Keratinocyte (primary cell): ENCODE measurements at regions not wholly inside any gene's neighbourhood (a gene's known extent, or its start where the extent isn't known, plus 50 kb on each side); places are given as distances from the start of the nearest gene placed in this dataset.

Experiments
- DNase-seq: peaks from one replicate; pipeline ENCODE4 v3.0.0-alpha.2; 2011; ENCODE audit warnings: low read depth, missing footprints, low spot score
- FAIRE-seq: peaks from 2 replicates; lab custom pipeline; 2011; peaks lifted over from hg19 to GRCh38; lab: Jason Lieb, UNC
- H2AFZ ChIP-seq: 2 replicates; pipeline ENCODE4 v1.6.0; 2012; ENCODE audit warnings: low read length, control low read depth, inconsistent platforms; ENCODE audit not compliant: control insufficient read depth
- H3K27ac ChIP-seq: 2 replicates; pipeline ENCODE4 v1.5.1; 2011; ENCODE audit warnings: low read length; ENCODE audit not compliant: control insufficient read depth, insufficient read depth
- H3K27me3 ChIP-seq: 3 replicates; pipeline ENCODE4 v1.6.0; 2011; ENCODE audit warnings: low read length; ENCODE audit not compliant: control insufficient read depth, insufficient read depth; ENCODE audit errors: extremely low read depth
- H3K36me3 ChIP-seq, 2 experiments: 2 replicates in 1 of 2; 3 replicates in 1 of 2; pipeline ENCODE4 v1.5.1; 2011; ENCODE audit warnings: low read length in 2 of 2, mild to moderate bottlenecking in 1 of 2; ENCODE audit not compliant: control insufficient read depth in 2 of 2, insufficient read depth in 2 of 2; ENCODE audit errors: extremely low read depth in 1 of 2
- H3K4me1 ChIP-seq: 3 replicates; pipeline ENCODE4 v1.5.1; 2011; ENCODE audit warnings: low read length; ENCODE audit not compliant: control insufficient read depth, insufficient read depth; ENCODE audit errors: extremely low read depth
- H3K4me2 ChIP-seq: 3 replicates; pipeline ENCODE4 v1.6.0; 2011; ENCODE audit warnings: low read depth, low read length; ENCODE audit not compliant: control insufficient read depth, insufficient read depth; ENCODE audit errors: extremely low read depth
- H3K4me3 ChIP-seq, 3 experiments: fragments of 200-600 bp in 1 of 3; sonication (generic) in 1 of 3; 2 replicates in 2 of 3; 3 replicates in 1 of 3; pipeline ENCODE4 v1.5.1; 2011 to 2016; ENCODE audit warnings: low read length in 3 of 3, mild to moderate bottlenecking in 3 of 3, control low read depth in 2 of 3, inconsistent platforms in 1 of 3, low read depth in 1 of 3, mixed read lengths in 1 of 3, mixed run types in 1 of 3, moderate library complexity in 1 of 3; ENCODE audit not compliant: control insufficient read depth in 2 of 3, insufficient read depth in 2 of 3; ENCODE audit errors: extremely low read depth in 1 of 3
- H3K79me2 ChIP-seq: 2 replicates; pipeline ENCODE4 v1.6.0; 2012; ENCODE audit warnings: low read length; ENCODE audit not compliant: control insufficient read depth, insufficient read depth
- H3K9ac ChIP-seq: 3 replicates; pipeline ENCODE4 v1.6.0; 2011; ENCODE audit warnings: low read length; ENCODE audit not compliant: control insufficient read depth, insufficient read depth; ENCODE audit errors: extremely low read depth
- H3K9me1 ChIP-seq: 3 replicates; pipeline ENCODE4 v1.6.0; 2011; ENCODE audit warnings: low read length; ENCODE audit not compliant: control insufficient read depth, insufficient read depth; ENCODE audit errors: extremely low read depth
- H3K9me3 ChIP-seq: 2 replicates; pipeline ENCODE4 v1.5.1; 2012; ENCODE audit warnings: low read depth, low read length; ENCODE audit not compliant: control insufficient read depth
- H4K20me1 ChIP-seq: 3 replicates; pipeline ENCODE4 v1.6.0; 2011; ENCODE audit warnings: low read length; ENCODE audit not compliant: control insufficient read depth, insufficient read depth; ENCODE audit errors: extremely low read depth
- CTCF ChIP-seq, 3 experiments: IDR thresholded peaks in 1 of 3; conservative IDR thresholded peaks in 1 of 3; optimal IDR thresholded peaks in 1 of 3; 2 replicates in 2 of 3; 3 replicates in 1 of 3; pipeline versions ENCODE3 to v1.5.1; 2011; ENCODE audit warnings: low read length in 3 of 3, mild to moderate bottlenecking in 3 of 3, moderate library complexity in 2 of 3, control low read depth in 1 of 3, inconsistent platforms in 1 of 3; ENCODE audit not compliant: insufficient read depth in 2 of 3; ENCODE audit errors: extremely low read depth in 1 of 3
- EZH2 ChIP-seq: IDR thresholded peaks from one replicate; pipeline ENCODE4 v1.6.1; 2012; ENCODE audit warnings: inconsistent platforms, mild to moderate bottlenecking, low read length, moderate library complexity
- dilution Hi-C: fragments of 300-500 bp; cut with MboI; formaldehyde crosslinking; loops from one replicate; pipeline ENCODE4 v1.7.0; 2020; ENCODE audit warnings: low sequenced_read_pairs; ENCODE audit not compliant: extremely low pct_ligation_motif_present

- Histone ChIP-seq H3K27me3 (no peaks in the 10 kb centered on the region), H3K9ac (no peak overlapping the region), H3K9me3 (no peaks in the 10 kb centered on the region), H3K27ac (no peak overlapping the region), H3K4me3 (no peak overlapping the region), H2AFZ (no peak overlapping the region), H3K4me1 (no peaks in the 10 kb centered on the region), H3K9me1 (no peaks in the 10 kb centered on the region), H4K20me1 (no peaks in the 10 kb centered on the region), H3K79me2 (no peaks in the 10 kb centered on the region), H3K36me3 (no peaks in the 10 kb centered on the region), H3K4me2 (no peak overlapping the region)
- no peak for TF ChIP-seq CTCF (optimal IDR thresholded peaks at IDR 0.05 in 1 of 3, IDR thresholded peaks at IDR 0.05 in 1 of 3, conservative IDR thresholded peaks at IDR 0.05 in 1 of 3; ENCODE audit: extremely low read depth in 1 of 3, insufficient read depth in 2 of 3, low read length in 3 of 3)
- TF ChIP-seq EZH2, result no peak
- DNase-seq, result no peak
- dilution Hi-C loops, result no loop called here
- no peak for FAIRE-seq
Measured at GRCh38 chr6:100952006-100952405, 70.9 kb upstream of the ASCC3 start.

GRCh38 chr6:100959280-100959679 lies 78.2 kb upstream of the ASCC3 start:
- Histone ChIP-seq H3K9me3 (no peaks in the 10 kb centered on the region), H2AFZ (no peak overlapping the region), H3K27me3 (no peaks in the 10 kb centered on the region), H3K4me2 (no peak overlapping the region), H3K9ac (no peak overlapping the region), H3K9me1 (no peaks in the 10 kb centered on the region), H3K36me3 (no peaks in the 10 kb centered on the region), H3K27ac (no peak overlapping the region), H3K4me1 (no peaks in the 10 kb centered on the region), H4K20me1 (no peaks in the 10 kb centered on the region), H3K79me2 (no peaks in the 10 kb centered on the region), H3K4me3 (no peak overlapping the region)
- DNase-seq, result no peak
- TF ChIP-seq EZH2, result no peak
- TF ChIP-seq CTCF (optimal IDR thresholded peaks at IDR 0.05 in 1 of 3, IDR thresholded peaks at IDR 0.05 in 1 of 3, conservative IDR thresholded peaks at IDR 0.05 in 1 of 3; ENCODE audit: extremely low read depth in 1 of 3, insufficient read depth in 2 of 3, low read length in 3 of 3), result no peak
- FAIRE-seq, result no peak
- dilution Hi-C loops, result no loop called here
